Fibroblast of skin of scalp (primary cell): ENCODE measurements at regions not wholly inside any gene's neighbourhood (a gene's known extent, or its start where the extent isn't known, plus 50 kb on each side); places are given as distances from the start of the nearest gene placed in this dataset.

Source experiments
- DNase-seq: peaks from one replicate; pipeline ENCODE4 v3.0.0-alpha.2; 2013

GRCh38 chr9:115481769-115482168, 363.8 kb upstream of the TNC start:
- no peak for DNase-seq

GRCh38 chr9:115482747-115483146, 364.8 kb upstream of the TNC start:
- DNase-seq, result no peak

GRCh38 chr9:115492869-115493268, 374.9 kb upstream of the TNC start:
- DNase-seq, result no peak

- DNase-seq, result peak; percentile 66
Measured at GRCh38 chr9:115494393-115494792, 376.4 kb upstream of the TNC start.

GRCh38 chr9:115495052-115495635, 377.2 kb upstream of the TNC start:
- DNase-seq, result no peak

- no peak for DNase-seq
Measured at GRCh38 chr9:115495836-115496235, 377.9 kb upstream of the TNC start.

- DNase-seq, result no peak
Measured at GRCh38 chr9:115498303-115498702, 380.3 kb upstream of the TNC start.

GRCh38 chr9:115507148-115507547, 389.2 kb upstream of the TNC start:
- DNase-seq, result no peak

- DNase-seq, result no peak
Measured at GRCh38 chr9:115513148-115513547, 395.2 kb upstream of the TNC start.

GRCh38 chr9:115514454-115514853, 396.5 kb upstream of the TNC start:
- no peak for DNase-seq

- peak; percentile 89 for DNase-seq
Measured at GRCh38 chr9:115517335-115518075, 399.5 kb upstream of the TNC start.

- no peak for DNase-seq
Measured at GRCh38 chr9:115520646-115521045, 402.7 kb upstream of the TNC start.

- no peak for DNase-seq
Measured at GRCh38 chr9:115522912-115523311, 405.0 kb upstream of the TNC start.

GRCh38 chr9:115524453-115525059, 406.6 kb upstream of the TNC start:
- peak; percentile 80 for DNase-seq

GRCh38 chr9:115525111-115526058, 407.4 kb upstream of the TNC start:
- no peak for DNase-seq

GRCh38 chr9:115531410-115532125, 413.6 kb upstream of the TNC start:
- peak; percentile 94 for DNase-seq

- DNase-seq, result no peak
Measured at GRCh38 chr9:115533511-115533910, 415.6 kb upstream of the TNC start.

GRCh38 chr9:115540091-115540490, 422.1 kb upstream of the TNC start:
- DNase-seq, result peak; percentile 60

- no peak for DNase-seq
Measured at GRCh38 chr9:115543511-115543910, 425.6 kb upstream of the TNC start.

GRCh38 chr9:115548609-115549260, 430.8 kb upstream of the TNC start:
- DNase-seq, result peak; percentile 50

- DNase-seq, result peak; percentile 57
Measured at GRCh38 chr9:115551396-115551795, 433.4 kb upstream of the TNC start.
